GM12874 (cell line): ENCODE measurements at regions not wholly inside any gene's neighbourhood (a gene's known extent, or its start where the extent isn't known, plus 50 kb on each side); places are given as distances from the start of the nearest gene placed in this dataset.

Source experiments
- CTCF ChIP-seq: IDR thresholded peaks from 2 replicates; pipeline ENCODE4 v1.5.1; 2011; ENCODE audit warnings: low read depth, mild to moderate bottlenecking, control low read depth, low read length, moderate library complexity; ENCODE audit not compliant: insufficient read depth

GRCh38 chr6:99819853-99820252 is 174.2 kb downstream of the MCHR2 start:
- no peak for TF ChIP-seq CTCF

GRCh38 chr6:99821164-99821563 is 172.9 kb downstream of the MCHR2 start:
- TF ChIP-seq CTCF, result no peak

GRCh38 chr6:99822741-99823512 is 171.1 kb downstream of the MCHR2 start:
- peak; percentile 28; the same call in 1 of the 2 replicates for TF ChIP-seq CTCF

- no peak for TF ChIP-seq CTCF
These were observed 161.0 kb downstream of the MCHR2 start for GRCh38 chr6:99833034-99833433.

GRCh38 chr6:99836471-99836870 is 157.6 kb downstream of the MCHR2 start:
- TF ChIP-seq CTCF, result no peak

GRCh38 chr6:99838607-99839006 is 155.4 kb downstream of the MCHR2 start:
- no peak for TF ChIP-seq CTCF

- no peak for TF ChIP-seq CTCF
These were observed 152.7 kb downstream of the MCHR2 start for GRCh38 chr6:99841297-99841696.
